Fibroblast of skin of right quadriceps (primary cell): ENCODE measurements at regions not wholly inside any gene's neighbourhood (a gene's known extent, or its start where the extent isn't known, plus 50 kb on each side); places are given as distances from the start of the nearest gene placed in this dataset.
A peak's percentile ranks its signal among the peaks of the same experiment; 100 is the strongest.
"Not testable (repeated sequence)": the region's sequence is repeated elsewhere in the genome, so short reads cannot be mapped to it uniquely, and the experiment has no call there.

Experiments
- DNase-seq: peaks from one replicate; pipeline ENCODE4 v3.0.0-alpha.2; 2013

DNA sequence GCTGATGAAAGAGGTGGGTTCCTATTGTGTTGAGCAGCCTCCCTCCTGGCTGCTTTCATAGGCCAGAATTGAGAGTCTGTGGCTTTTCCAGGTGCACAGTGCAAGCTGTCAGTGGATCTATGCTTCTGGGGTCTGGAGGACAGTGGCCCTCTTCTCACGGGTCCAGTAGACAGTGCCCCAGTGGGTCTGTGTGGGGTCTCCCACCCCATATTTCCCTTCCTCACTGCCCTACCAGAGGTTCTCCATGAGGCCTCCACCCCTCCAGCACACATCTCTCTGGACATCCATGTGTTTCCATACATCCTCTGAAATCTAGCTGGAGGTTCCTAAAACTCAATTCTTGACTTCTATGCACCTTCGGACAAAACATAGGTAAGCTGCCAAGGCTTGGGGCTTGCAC, 201.2 kb downstream of the FAM43A start:
- DNase-seq = no peak

DNA sequence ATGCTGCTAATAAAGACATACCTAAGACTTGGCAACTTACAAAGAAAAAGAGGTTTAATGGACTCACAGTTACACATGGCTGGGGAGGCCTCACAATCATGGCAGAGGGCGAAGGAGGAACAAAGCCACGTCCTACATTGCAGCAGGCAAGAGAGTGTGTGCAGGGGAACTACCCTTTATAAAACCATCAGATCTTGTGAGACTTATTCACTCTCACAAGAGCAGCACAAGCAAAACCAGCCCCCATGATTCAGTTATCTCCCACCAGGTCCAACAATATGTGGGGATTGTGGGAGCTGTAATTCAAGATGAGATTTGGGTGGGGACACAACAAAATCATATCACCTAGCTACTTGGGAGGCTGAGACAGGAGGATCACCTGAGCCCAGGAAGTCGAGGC, 202.4 kb downstream of the FAM43A start:
- not testable (repeated sequence) for DNase-seq

DNA sequence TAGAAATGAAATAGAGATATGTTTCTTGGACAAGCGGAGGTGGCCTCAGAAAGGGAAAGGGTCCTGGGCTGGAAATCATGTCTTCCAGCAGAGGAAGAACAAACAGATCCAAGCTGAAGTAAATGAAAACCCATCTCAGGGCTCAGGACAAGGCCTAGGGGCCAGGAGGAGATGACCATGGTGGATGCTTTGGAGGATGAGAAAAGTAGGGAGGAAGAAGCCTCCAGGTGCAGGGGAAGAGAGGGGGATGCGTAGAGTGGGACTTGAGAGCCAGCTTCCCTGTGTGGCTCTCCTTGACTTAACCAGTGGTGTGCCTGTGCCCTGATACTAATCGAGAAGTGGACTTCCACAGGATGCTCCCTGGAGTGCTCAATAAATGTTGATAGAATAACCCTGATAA, 203.2 kb downstream of the FAM43A start:
- no peak for DNase-seq

DNA sequence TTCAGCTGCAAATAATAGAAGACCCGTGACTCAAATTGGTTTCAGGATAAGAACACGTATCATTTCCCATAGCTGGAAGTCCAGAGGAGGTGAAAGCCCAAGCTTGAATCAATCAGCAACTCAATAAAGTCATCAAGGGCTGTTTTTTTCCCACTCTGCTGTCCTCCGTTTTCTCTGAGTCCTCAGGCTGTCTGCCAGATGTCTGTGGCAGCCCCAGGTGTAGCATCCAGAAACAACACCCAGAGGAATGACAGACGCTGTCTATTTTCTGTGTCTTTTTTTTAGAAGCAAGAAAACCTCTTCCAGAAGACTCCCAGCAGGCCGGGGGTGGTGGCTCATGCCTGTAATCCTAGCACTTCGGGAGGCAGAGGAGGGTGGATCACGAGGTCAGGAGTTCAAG, 204.4 kb downstream of the FAM43A start:
- no peak for DNase-seq

DNA sequence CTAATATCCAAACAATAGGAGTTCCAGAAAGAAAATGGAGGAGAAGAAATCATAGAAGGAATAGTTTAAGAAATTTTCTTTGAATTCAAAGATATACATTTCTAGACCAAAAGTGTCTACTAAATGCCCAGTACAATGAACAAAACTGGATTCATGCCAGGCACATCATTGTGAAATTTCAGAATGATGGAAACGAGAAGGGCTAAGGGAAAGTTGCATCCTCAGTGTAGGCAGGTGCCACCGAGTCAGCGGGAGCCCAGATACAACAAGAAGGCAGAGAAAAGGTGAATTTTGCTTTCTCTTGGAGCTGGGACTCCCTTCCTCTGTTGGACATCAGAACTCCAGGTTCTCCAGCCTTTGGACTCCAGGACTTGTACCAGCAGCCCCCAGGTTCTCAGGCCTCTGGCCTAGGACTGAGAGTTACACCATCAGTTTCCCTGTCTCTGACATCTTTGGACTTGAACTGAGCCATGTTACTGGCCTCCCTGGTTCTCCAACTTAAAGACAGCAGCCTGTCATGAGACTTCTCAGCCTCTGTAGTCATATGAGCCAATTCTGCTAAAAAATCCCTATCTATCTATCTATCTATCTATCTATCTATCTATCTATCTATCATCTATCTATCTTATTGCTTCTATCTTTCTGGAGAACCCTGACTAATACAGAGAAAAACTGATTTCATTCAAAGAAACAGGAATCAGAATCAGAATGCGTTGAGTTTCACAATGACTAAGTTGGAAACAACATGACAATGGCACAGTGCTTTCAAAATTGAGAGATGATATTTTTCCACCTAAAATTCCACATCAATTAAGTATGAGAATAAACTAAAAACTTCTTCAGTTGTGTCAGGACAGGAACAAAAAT, 207.7 kb downstream of the FAM43A start:
- no peak for DNase-seq

DNA sequence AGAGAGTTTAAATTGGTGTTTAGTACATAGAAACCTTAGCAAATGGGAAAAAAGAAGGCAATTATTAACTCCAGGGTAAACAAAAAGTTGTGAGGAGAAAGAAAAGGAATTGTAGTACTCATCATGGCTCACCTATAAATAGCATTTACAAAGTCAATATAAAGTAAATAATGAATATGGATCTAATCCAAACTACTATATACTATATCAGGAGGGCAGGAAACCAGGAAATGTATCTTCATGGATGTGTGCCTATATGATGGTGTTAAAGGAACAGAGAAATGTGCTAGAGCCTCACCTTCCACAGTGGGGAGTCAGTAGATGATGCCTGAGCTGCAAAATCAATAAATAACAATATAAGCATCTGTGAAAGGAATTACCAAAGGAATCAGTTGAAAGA, 208.9 kb downstream of the FAM43A start:
- no peak for DNase-seq

DNA sequence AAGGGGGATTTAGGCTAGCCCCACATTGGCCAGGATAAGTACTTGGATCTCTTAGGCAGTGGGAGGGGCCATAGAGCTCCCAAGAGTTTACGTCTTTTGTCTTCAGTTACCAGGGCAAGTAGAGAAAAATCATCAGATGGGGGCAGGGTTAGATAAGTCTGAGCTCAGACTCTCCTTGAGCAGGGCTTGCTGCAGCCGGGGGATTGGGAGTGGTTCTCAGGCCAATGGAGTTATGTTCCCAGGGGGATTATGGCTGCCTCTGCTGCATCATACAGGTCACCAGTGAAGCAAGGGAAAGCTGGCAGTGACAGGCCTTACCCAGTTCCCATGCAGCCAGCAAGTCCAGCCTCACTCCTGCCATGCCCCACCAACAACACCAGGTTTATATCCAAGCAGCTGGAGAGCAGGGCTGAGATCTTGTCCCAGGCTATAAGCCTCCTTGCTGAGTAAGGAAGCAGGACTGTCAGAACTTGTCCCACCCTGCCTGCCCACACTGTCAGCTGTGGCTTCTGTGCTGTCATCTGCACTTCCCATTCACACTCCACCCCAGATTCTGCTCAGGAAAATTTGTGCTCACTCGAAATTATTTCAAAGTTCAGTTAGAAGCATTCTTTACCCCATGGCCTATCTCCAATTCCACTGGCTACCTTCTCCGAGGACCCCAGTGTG, 215.3 kb downstream of the FAM43A start:
- DNase-seq = no peak

DNA sequence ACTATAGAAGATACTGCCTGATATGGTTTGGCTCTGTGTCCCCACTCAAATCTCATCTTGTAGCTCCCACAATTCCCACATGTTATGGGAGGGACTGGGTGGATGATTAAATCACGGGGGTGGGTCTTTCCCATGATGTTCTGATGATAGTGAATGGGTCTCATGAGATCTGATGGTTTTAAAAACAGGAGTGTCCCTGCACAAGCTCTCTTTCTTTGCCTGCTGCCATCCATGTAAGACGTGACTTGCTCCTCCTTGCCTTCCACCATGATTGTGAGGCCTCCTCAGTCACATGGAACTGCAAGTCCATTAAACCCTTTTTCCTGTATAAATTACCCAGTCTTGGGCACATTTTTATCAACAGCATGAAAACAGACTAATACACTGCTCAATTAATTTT, 217.8 kb downstream of the FAM43A start:
- not testable (repeated sequence) for DNase-seq

DNA sequence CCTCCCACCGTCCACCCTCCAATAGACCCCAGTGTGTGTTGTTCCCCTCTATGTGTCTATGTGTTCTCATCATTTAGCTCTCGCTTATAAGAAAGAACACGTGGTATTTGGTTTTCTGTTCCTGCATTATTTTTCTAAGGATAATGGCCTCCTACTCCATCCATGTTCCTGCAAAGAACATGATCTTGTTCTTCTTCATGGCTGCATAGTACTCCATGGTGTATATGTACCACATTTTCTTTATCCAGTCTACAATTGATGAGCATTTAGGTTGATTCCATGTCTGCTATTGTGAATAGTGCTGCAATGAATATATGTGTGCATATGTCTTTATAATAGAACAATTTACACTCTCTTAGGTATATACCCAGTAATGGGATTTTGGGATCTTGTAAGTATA, 219.3 kb downstream of the FAM43A start:
- DNase-seq = not testable (repeated sequence)

DNA sequence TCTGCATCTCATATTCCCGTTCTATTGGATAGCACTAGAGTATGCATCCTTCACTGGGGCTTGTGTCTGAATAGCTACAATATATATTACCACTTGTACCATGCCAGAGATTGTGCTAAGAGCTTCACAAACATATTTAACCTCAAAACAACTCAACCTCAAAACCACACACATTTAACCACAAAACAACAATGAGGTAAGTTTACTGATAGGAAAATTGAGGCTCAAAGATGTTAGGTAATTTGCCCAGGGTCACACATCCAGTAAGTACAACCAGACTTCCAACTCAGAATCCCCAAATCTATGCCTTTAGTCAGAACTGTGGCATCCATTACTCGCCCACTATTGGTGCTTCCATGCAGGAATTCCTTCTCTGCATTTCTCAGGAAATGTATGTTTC, 220.0 kb downstream of the FAM43A start:
- peak; percentile 64 for DNase-seq

DNA sequence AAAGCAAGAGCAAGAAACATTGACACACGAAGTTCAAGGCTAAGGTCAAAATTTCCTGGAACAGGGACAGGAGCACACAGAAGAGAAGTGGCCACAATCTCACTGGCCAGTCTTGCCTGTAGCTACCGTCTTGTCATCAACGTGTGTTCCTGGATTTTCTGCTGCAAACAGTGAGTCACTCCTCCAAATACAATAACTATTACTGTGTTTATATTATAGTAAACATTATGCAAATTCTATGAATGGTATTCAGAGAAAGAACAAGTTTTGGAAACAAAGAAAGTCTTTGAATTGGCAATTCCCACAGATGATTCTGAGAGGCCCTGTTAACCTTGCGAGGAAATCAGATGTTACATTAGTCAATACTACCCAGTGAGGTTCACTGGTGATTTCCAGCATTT, 220.5 kb downstream of the FAM43A start:
- no peak for DNase-seq

DNA sequence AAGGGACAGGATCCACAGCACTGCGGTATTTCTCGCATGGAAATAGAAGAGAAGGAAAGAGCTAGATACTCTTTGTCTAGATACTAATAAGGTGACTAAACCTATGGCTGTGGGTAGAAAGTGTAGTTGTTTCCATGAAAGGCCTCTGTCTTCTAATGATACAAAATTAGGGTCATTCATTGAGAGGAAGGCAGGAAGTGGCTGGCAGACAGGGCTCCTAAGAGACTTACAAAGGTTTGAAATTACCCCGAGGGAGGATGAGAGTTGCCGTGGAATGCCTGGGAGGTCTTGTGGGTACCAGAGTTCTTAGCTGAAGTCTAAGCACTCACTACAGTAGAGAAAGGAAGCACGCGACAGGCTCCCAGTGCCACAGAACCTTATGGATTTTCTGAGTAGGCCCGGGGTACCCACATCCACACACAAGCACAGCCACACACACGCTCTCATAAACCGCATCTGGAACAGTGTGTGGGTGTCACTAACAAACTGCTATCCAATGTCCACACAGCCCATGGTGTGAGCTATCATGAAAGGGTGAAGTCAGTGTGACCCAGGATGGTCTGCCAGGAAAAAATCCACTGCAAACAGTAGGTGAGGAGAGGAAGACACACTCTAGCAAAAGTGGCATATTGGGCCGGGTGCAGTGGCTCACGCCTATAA, 221.4 kb downstream of the FAM43A start:
- DNase-seq = no peak

DNA sequence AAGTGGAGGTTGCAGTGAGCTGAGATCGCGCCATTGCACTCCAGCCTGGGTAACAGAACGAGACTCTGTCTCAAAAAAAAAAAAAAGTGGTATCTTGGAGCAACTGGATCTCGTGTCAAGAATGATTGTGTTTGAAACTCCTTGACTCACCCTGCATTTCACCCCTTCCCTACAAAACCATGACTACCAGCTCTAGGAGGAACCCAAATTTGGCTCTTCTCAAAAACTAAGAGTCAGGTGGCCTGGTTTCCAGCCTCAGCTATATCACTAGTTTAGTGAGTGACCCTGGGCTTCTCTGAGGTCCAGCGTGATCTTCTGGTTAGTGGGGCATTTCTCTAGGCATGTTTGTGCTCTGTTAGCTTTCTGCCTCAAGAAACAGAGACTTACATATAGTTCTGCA, 222.1 kb downstream of the FAM43A start:
- no peak for DNase-seq

DNA sequence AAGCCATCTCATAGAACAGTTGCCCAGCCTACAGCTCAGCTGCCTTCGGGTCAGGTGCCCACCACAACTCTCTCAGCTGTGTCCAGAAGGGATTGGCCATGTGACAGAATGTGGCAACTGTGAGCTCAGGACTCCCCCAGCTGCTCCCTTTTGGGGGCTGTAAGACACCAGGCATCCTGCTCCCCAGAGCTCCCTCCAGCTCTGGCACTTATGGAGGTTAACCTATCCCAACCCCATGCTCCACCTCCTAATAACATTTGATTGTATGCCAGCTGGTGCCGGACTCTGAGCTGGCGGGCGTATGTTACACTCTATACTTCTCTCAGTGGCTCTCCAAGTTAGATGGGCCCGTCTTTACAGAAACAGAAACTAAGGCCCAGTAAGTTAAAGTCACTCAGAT, 222.8 kb downstream of the FAM43A start:
- DNase-seq = no peak

DNA sequence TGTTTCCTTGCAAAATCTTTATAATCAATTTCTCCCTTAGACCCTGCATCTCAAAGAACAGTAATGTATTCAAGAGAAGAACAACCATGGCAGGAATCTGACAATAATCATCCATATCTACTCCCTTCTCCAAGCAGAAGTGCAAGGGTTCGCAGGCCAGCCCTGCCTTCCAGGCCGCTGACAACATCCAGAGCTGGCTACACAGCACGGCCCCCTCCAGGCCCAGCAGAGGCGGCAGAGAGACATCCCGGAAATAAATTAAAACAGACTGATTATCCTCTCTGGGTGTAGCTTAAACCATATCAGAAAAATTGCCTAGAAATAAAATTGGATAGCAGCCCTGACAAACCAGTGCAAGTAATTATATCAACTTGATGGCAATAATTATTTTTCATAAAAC, 223.3 kb downstream of the FAM43A start:
- no peak for DNase-seq

DNA sequence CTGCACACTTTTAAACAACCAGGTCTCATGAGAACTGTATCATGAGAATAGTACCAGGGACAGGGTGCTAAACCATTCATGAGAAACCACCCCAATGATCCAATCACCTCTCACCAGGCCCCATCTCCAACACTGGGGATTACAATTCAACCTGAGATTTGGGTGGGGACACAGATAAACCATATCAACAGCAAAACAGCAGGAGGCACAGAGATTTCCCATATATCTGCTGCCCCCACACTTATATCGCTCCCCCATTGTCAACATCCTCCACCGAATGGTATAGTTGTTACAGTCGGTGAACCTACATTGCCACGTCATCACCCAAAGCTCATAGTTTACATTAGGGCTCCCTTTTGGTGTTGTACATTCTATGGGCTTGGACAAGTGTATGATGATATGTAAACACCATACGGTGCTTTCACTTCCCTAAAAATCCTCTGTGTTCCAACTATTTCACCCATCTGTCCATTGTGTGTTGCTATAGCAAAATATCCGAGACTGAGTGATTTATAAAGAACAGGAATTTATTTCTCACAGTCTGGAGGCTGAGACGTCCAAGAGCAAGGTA, 224.8 kb downstream of the FAM43A start:
- no peak for DNase-seq

DNA sequence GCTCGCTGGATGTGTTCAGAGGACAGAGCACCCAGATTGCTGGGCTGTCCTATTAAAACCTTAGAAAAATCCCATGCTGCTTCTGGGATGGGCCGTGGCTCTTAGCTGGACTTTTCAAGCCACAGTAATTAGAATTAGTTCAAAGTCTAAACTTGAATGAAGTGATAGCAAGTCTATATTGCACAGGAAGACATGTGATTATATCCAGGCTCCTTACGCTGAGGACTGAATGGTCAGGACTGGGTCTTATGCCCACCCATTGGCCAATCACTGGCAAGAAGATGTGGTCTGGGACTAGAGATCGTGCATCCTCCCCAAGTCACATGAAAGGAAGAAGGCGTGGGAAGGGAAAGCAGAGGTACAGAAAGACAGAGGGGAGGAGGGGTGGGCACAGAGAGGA, 227.6 kb downstream of the FAM43A start:
- DNase-seq = no peak

DNA sequence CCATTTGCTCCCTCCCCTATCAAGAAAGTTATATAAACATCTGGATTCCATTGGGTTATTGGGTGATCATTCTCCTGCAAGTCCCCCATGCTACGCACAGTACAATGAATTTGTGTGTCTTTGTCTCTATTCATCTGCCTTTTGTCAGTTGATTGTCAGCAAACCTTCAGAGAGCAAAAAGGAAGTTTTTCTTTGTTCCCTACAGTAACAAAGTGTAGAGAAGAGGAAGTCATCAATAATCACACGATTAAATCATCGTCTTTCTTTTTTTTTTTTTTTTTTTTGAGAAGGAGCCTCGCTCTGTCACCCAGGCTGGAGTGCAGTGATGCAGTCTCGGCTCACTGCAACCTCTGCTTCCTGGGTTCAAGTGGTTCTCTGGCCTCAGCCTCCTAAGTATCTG, 239.2 kb downstream of the FAM43A start:
- not testable (repeated sequence) for DNase-seq

DNA sequence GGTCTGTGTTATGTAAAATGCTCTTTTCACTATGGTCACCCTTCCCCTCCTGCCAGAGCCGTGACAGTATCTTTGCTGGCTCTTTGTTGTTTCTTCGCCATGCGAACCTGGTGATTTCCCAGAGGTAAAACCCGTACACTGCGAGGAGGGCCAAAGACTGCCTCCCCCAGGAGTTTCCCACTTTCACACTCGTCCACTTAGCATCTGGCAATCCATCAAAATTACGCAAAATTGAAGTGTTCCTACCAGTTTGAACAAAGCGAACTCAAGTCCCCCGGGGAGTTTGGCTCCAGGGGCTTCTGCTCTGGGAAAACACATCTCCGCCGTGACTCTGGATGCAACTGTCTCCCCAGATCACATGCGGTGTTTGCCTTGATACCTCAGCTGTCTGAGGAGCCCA, 239.9 kb downstream of the FAM43A start:
- DNase-seq = no peak

DNA sequence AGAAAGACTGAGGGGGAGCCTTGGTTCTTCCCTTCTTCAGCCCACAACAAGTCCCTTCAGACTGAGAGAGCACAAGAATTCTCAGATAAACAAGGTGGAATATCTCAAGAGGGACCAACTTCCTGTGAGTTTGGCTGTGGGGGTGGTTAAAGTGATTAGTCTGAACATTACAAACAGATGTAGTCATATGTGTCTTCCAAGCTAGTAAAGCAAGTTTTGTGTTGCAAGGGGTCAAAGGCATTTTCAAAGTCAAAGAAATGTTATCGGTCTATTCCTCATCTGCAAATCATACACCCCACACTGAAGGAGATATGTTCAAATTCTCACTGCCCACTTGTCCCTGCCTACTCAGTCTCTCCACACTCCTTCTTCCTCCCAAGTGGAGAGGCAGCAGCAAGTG, 242.5 kb downstream of the FAM43A start:
- peak; percentile 68 for DNase-seq

DNA sequence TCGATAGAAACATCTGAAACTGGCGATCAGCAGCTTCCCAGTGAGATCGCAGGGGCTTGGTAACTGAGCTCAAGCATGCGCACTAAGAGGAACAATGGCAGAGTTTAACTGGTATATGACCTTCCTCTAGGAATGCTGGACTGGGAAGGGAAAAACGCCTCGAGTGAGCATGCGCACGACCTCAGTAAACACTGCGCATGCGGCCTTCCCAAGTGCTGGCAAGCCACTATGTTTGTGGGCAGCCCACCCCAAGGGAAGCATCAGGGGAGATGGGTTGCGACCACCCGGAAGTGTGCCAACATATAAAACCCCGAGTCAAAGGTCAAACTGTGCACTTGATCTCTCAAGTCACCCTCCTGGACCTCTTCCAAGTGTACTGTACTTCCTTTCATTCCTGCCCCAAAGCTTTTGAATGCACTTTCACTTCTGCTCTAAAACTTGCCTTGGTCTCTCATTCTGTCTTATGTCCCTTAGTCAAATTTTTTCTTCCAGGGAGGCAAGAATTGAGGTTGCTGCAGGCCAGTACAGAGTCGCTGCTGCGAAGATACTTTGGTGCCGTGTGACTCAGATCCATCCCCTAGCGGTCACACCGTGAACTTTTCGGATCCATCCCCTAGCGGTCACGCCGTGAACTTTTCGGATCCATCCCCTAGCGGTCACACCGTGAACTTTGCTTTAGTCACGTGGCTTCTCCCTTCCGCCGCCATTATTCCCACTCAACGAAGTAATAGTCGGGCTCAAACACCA, 243.3 kb downstream of the FAM43A start:
- DNase-seq = no peak

DNA sequence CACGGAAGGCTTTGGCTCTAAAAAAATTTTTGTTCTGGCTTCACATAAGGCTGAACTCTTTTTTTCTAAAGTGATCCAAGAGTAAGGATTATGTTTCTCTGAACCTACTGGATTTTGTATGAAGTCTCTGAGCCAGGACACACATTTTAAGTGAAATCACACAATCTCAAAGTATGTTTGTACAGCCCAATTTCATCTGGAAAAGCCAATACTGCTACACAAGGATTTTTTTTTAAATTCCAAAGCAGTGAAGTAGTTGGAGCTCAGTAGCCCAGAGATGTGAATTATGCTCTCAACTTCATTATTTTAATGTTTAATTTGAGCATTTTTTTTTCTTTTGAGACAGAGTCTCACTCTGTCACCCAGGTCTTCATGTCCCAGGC, 243.9 kb downstream of the FAM43A start:
- no peak for DNase-seq
